Stimulated activated naive B cell treated with anti-CD40 and anti-IgM and Interleukin-4, amounts not matched to agents 10 μg/mL and 1 μg/mL and 100 μg/mL, for 72 hours (primary cell): ENCODE measurements at regions not wholly inside any gene's neighbourhood (a gene's known extent, or its start where the extent isn't known, plus 50 kb on each side); places are given as distances from the start of the nearest gene placed in this dataset.

Source experiments
- ATAC-seq, 2 donors: fragments of 150-1000 bp; cut with Tn5 transposase; replicated peaks; 2 replicates each; pipeline ENCODE4 v1.10.0; 2021; ENCODE audit warnings: moderate library complexity in 1 of 2
- DNase-seq: peaks from one replicate; pipeline ENCODE4 v3.0.0; 2021
- H3K27ac Mint-ChIP-seq: one replicate; pipeline ENCODE4 v1.8.0; 2022; ENCODE audit warnings: mild to moderate bottlenecking, mixed read lengths
- H3K27me3 Mint-ChIP-seq, 2 donors: one replicate each; pipeline ENCODE4 v1.8.0; 2022; ENCODE audit warnings: mixed read lengths in 2 of 2
- H3K36me3 Mint-ChIP-seq, 2 donors: one replicate each; pipeline ENCODE4 v1.8.0; 2022; ENCODE audit warnings: mixed read lengths in 2 of 2, mild to moderate bottlenecking in 1 of 2
- H3K4me1 Mint-ChIP-seq, 2 donors: one replicate each; pipeline ENCODE4 v1.8.0; 2022; ENCODE audit warnings: mixed read lengths in 2 of 2, mild to moderate bottlenecking in 1 of 2
- H3K4me3 Mint-ChIP-seq, 2 donors: one replicate each; pipeline ENCODE4 v1.8.0; 2022; ENCODE audit warnings: mild to moderate bottlenecking in 2 of 2, mixed read lengths in 2 of 2, moderate library complexity in 1 of 2
- H3K9me3 Mint-ChIP-seq, 2 donors: one replicate each; pipeline ENCODE4 v1.8.0; 2022; ENCODE audit warnings: mixed read lengths in 2 of 2, mild to moderate bottlenecking in 1 of 2

DNA sequence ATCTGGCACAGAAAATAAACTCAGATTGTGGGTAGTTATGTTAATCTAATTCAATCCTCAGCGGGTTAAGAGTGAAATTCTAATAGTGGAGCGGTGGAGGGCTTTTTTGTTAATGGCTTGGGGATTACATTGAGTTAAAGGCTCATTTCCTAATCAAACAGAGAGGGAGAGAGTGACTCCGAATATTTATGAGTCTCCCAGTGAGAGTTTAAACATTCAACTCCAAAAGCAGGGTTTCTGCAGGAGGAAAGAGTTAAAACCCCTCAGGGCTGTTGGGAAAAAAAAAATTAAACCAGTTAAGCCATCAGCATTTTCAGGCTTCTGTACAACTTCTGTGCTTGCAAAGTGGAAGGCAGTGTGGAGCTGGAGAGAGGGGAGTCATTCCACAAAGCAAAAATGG lies 62.1 kb upstream of the ESRRB start:
- ATAC-seq (no peak), DNase-seq (no peak)
- no peak overlapping the region for H3K4me3 Mint-ChIP-seq
- no peaks in the 10 kb centered on the region for H3K9me3 Mint-ChIP-seq
- H3K4me1 Mint-ChIP-seq = peaks cover 4 to 8% of the 10 kb centered on the region in 2 donors
- no peak overlapping the region for H3K27ac Mint-ChIP-seq
- H3K36me3 Mint-ChIP-seq = no peaks in the 10 kb centered on the region
- H3K27me3 Mint-ChIP-seq = peaks cover 34 to 49% of the 10 kb centered on the region in 2 donors

DNA sequence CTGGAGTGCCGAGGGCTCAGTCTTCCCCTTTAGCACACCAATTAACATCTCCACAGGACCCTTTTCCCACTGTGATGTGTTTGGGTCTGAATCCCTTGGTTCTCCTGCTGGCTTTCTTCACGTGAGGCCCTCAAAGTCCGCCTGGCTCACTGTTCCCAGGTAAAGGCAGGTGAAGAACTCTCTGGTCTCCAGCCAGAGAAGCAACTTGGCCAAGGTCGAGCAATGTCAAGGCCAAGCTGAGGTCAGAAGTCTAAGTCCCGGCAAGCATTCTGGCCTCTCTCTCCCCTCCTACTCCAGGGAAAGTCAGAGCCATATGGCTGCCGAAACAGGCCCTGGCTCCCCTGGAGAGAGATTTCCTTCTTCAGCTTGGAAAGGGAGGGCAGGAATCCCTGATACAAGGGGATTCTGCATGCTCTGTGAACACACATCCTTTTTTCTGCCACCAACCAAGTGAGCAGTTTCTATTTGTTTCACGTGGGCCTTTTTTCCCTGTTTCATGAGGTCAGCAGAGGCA lies 61.4 kb upstream of the ESRRB start:
- no peaks in the 10 kb centered on the region for H3K36me3 Mint-ChIP-seq
- no peak overlapping the region for H3K4me3 Mint-ChIP-seq
- no peak for ATAC-seq
- no peak for DNase-seq
- H3K9me3 Mint-ChIP-seq = no peaks in the 10 kb centered on the region
- peaks cover 34 to 45% of the 10 kb centered on the region in 2 donors for H3K27me3 Mint-ChIP-seq
- peaks cover 4 to 8% of the 10 kb centered on the region in 2 donors for H3K4me1 Mint-ChIP-seq
- H3K27ac Mint-ChIP-seq = no peak overlapping the region

DNA sequence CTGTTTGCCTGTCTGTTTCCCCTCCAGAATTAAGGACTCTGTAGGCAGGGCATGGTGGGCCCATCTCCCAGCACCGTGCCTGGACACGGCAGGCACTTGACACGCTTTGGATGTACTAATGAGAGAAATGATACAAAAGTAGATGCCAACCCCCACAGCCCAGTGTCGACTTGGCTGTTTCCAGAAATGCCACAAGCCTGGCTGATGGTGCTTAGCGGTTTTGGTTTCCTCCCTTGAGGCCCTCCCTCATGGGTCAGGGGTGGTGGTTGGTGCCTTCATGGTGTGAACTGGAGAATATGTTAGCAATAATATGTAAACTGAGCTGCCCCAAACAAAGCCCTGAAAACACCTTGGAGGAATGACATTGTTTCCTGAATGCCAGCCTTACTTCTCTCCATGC lies 55.5 kb upstream of the ESRRB start:
- Mint-ChIP-seq H3K9me3 (no peaks in the 10 kb centered on the region), H3K4me3 (no peak overlapping the region), H3K27me3 (peaks cover 37% of the 10 kb centered on the region in 2 donors), H3K4me1 (no peaks in the 10 kb centered on the region), H3K27ac (no peak overlapping the region), H3K36me3 (peaks cover 0 to 7% of the 10 kb centered on the region in 2 donors)
- DNase-seq (no peak), ATAC-seq (no peak)

DNA sequence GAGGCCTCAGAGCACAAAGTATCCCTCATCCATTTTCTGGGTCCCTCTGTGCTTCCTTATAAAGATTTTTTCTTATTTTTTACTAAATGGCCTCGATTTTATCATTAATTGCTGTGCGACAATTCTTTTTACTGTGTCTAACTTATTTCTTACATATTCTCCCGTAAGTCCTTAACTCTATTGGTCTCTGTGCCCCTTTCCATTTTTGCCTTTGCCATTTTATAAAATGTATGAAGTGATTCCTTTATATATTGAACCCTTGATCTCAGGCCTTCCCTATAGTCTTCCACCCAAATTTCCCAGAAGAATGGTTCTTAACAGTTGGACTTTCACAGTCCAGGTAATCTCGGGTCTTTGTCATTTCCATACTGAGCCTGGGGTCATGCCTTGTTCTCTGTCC lies 55.0 kb upstream of the ESRRB start:
- DNase-seq = no peak
- H3K27me3 Mint-ChIP-seq = peaks cover 37 to 40% of the 10 kb centered on the region in 2 donors
- no peaks in the 10 kb centered on the region for H3K9me3 Mint-ChIP-seq
- peaks cover 0 to 7% of the 10 kb centered on the region in 2 donors for H3K36me3 Mint-ChIP-seq
- no peak for ATAC-seq
- no peak overlapping the region for H3K4me3 Mint-ChIP-seq
- no peaks in the 10 kb centered on the region for H3K4me1 Mint-ChIP-seq
- no peak overlapping the region for H3K27ac Mint-ChIP-seq

DNA sequence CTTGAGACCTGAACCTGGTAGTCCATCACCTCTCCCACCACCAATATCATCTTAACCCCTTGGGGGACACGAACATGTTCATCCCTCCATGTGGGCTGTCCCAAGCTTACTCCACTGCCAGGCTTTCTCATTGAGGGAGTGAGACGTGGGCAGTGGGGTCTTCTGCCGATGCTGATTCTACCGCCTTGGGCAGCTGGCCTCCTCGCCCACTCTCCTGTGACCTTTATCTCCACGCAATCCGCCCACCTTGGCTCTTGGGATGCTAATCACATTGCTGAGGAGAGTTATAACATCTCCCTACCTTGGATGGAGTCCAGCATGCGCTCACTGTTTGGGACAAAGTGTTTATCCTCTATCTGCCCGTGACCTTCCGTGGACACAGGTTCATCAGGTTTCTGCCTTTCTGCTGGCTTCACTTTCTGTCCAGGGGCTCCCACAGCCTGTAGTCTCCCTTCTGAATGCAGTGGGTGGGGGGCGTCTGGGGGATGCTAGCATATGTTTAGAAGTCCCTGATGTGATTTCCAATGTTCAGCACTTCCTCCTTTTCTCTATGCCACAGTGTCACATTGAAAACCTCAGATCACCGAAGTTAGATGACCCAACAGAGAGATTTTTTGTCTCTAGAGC lies 53.2 kb upstream of the ESRRB start:
- H3K4me1 Mint-ChIP-seq = no peaks in the 10 kb centered on the region
- no peak for ATAC-seq
- H3K27ac Mint-ChIP-seq = no peak overlapping the region
- peaks cover 40 to 47% of the 10 kb centered on the region in 2 donors for H3K27me3 Mint-ChIP-seq
- peaks cover 0 to 7% of the 10 kb centered on the region in 2 donors for H3K36me3 Mint-ChIP-seq
- H3K4me3 Mint-ChIP-seq = no peak overlapping the region
- no peaks in the 10 kb centered on the region for H3K9me3 Mint-ChIP-seq
- no peak for DNase-seq

DNA sequence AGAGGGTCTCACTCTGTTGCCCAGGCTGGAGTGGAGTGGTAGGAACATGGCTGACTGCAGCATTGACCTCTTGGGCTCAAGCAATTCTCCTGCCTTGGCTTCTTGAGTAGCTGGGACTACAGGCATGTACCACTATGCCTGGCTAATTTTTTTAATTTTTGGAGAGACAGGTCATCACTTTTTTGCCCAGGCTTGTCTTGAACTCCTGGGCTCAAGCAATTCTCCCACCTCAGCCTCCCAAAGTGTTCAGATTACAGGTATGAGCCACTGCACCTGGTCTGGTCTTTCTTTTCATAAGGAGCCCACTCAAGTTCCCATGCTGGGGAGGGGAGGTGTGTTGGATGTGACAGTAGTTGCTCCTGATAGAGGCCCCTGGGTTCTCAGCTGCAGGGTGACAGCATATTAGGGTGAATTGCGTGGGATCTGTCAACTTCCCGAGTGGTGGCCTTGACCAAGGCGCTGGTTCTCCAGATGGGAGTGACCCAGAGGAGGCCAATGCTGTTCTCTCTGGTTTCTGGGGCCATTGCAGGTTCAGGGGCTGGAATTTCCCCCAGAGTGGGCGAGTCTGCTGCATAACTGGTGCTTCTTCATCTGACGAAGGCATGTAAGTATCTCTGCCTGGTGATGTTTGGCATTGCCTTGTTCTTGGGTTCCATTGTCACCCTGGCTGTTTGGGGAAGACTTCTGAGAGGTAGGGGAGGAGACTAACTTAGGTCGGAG lies 52.4 kb upstream of the ESRRB start:
- no peak overlapping the region for H3K4me3 Mint-ChIP-seq
- peaks cover 48 to 54% of the 10 kb centered on the region in 2 donors for H3K27me3 Mint-ChIP-seq
- DNase-seq = no peak
- H3K4me1 Mint-ChIP-seq = no peaks in the 10 kb centered on the region
- H3K36me3 Mint-ChIP-seq = peaks cover 0 to 7% of the 10 kb centered on the region in 2 donors
- no peak overlapping the region for H3K27ac Mint-ChIP-seq
- ATAC-seq = no peak
- no peaks in the 10 kb centered on the region for H3K9me3 Mint-ChIP-seq

DNA sequence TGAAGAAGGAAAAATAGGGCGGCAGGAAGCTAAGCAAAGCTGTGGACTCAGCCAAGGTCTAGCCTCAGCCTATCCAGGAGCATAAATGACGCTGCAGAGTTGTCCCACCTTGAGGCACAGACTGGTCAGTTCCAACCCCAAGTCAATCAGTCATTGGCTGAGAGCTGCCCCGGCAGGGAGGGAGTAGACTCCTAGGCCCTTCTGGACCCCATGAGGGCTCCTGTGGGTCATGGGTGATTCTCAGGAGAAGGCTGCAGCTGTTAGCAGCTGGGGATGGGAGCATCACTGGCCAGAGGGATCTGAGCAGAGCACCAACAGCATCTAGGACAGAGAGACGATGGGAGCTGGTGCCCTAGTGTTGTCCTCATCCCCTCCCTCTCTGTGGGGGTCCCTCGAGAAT lies 51.8 kb upstream of the ESRRB start:
- Mint-ChIP-seq H3K27me3 (peaks cover 54 to 58% of the 10 kb centered on the region in 2 donors), H3K4me3 (no peak overlapping the region), H3K27ac (no peak overlapping the region), H3K9me3 (no peaks in the 10 kb centered on the region), H3K4me1 (no peaks in the 10 kb centered on the region), H3K36me3 (peaks cover 0 to 7% of the 10 kb centered on the region in 2 donors)
- ATAC-seq = no peak
- no peak for DNase-seq
